Activated CD8-positive, alpha-beta memory T cell treated with anti-CD3 and anti-CD28 coated beads, Interleukin-2, amount 50 U/mL, for 24 hours (primary cell): ENCODE measurements at regions not wholly inside any gene's neighbourhood (a gene's known extent, or its start where the extent isn't known, plus 50 kb on each side); places are given as distances from the start of the nearest gene placed in this dataset.
A peak's percentile ranks its signal among the peaks of the same experiment; 100 is the strongest.
"Not testable (repeated sequence)": the region's sequence is repeated elsewhere in the genome, so short reads cannot be mapped to it uniquely, and the experiment has no call there.

Experiments used
- DNase-seq: peaks from one replicate; pipeline ENCODE4 v3.0.0-alpha.2; 2020; ENCODE audit errors: extremely low read depth

- no peak for DNase-seq
Observed at GRCh38 chr6:6479785-6480184, 108.7 kb upstream of the LY86 start.

DNA sequence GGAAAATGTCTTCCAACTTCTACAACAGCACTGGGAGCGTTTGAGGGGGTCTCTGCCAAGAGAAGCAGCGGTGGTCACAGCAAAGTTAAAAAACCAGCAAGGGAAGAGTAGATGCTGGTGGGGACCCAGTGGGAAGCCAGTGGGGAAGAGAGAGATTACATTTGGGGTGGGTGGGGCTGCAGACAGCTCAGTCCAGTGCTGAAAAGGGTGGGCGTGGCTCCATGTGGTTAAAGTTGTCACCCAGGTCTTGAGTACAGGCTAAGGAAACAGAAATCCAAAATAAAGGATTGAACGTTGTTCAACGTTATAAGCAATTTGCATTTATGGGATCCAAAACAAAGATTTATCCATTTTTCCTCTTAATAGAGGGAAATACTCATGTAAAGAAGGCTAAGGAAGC, 106.3 kb upstream of the LY86 start:
- no peak for DNase-seq

GRCh38 chr6:6483168-6483567, 105.4 kb upstream of the LY86 start:
- no peak for DNase-seq

- no peak for DNase-seq
Observed at GRCh38 chr6:6483733-6484132, 104.8 kb upstream of the LY86 start.

DNA sequence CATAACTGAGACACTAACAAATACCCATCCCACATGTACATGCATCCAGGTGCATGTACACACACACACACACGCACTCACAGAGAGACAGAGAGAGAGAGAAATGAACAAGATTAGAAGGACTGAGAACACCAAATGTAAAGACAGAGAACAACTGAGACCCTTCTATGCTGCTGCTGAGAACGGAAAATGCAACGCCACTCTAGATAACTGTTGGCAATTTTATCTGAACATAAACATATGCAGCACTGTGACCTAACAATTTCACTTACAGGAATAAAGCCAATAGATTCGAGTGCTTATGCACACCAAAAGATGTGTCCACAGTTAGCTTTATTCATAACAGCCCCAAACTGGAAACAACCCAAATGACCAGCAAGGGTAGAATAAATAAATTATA, 103.8 kb upstream of the LY86 start:
- no peak for DNase-seq

DNA sequence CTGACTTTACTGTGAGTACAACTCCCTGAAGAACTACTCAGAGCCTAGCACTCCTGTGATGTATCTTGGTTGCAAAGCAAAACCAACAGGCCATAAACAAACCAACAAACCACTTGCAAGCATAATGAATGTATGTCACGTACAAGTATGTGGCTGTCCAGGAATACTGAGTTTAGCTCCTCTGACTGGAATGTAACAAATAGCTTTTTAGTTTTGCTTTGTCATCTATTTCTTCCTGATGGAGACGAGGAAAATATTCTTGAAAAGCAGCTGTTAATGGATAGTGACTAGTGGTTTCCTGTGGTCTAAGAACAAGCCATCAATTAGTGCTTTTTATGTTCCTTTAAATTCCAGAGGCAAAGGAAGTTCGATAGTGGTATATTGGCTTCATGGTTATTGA, 101.9 kb upstream of the LY86 start:
- no peak for DNase-seq

GRCh38 chr6:6491761-6492160, 96.8 kb upstream of the LY86 start:
- DNase-seq: no peak

GRCh38 chr6:6492675-6493074, 95.8 kb upstream of the LY86 start:
- DNase-seq: no peak

DNA sequence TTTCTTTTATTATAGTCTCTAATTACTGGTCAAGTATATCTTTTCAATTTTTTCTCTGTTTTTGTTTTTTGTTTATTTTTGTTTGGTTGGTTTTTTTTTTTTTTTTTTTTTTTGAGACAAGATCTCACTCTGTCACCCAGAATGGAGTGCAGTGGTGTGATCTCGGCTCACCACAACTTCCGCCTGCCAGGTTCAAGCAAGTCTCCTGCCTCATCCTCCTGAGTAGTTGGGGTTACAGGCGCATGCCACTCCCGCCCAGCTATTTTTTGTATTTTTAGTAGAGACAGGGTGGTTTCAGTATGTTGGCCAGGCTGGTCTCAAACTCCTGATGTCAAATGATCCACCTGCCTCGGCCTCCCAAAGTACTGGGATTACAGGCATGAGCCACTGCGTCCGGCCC, 94.4 kb upstream of the LY86 start:
- DNase-seq: not testable (repeated sequence)

DNA sequence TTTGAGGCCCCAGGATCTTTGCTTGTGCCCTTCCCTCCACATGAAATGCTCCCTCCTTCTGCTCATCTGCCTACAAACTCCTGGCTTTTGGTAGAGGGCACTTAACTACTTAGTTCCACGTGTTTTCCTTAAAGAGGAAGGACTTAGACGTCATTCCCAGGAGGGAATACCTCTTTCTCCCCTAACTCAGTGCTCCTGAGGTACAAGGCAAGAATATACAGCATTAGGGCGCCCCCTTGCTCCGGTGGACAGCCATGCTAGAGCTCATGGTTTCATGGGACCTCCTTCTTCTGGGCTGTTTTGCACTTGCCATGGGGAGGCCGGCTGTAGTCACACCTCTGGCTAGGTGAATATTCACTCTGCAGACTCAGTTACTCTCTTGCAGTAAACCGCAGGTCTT, 93.8 kb upstream of the LY86 start:
- DNase-seq: no peak

DNA sequence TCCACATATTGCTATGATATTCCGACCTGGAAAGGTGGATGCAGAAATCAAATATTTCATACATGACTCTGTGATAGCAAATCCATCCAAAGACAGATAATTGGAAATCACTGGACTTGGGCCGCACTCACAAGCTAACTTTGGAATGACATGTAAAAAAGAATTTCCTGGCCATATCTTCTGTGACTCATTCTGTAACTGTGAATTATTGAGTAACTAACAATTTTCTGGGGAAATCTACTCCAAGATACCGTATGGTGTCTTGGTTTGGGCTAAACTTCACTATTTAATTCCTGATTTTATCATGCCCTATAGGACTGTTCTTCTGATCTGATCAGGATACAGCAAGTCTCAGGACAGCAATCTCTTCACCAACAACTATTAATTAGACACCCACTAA, 92.7 kb upstream of the LY86 start:
- no peak for DNase-seq

DNA sequence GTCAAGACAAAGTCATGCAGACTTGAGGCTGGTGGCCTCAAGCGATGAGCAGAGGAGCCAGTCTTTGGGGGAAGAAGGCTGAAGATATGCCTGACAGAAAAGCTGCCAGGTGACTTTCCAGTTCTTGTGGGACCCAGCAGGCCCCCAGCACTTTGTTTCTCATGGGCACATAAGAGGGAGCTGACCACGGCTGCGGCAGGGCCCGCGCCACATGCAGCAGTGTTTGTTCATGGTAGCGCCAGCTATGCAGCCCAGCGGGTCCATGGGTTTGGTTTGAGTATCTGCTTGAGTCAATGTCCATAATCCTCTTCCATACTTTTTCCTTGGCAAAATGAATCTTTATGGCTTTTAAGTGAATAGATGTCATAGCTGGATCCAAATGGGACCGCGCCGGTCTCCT, 91.0 kb upstream of the LY86 start:
- no peak for DNase-seq

- no peak for DNase-seq
Observed at GRCh38 chr6:6497976-6498375, 90.5 kb upstream of the LY86 start.

- DNase-seq: no peak
Observed at GRCh38 chr6:6503191-6503590, 85.3 kb upstream of the LY86 start.

DNA sequence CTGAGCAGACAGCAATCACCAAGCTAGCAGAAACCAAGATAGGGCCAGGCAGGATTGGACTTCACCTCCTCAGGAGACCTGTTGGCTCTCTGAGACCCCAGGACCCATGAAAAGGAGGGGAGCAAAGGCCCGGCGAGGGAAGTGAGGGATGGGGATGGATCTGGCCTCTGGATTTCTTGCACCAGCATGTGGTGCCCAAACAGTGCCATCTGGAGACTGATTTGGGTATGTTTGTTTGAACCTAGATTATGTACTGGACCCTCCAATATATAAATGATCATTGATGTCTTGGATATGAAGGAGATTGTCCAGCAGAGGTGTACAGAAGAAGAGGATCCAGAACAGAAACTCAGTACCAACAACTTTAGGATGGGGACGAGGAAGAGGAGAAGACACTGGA, 83.4 kb upstream of the LY86 start:
- DNase-seq: no peak

- no peak for DNase-seq
Observed at GRCh38 chr6:6508643-6509042, 79.9 kb upstream of the LY86 start.

GRCh38 chr6:6509284-6509683, 79.2 kb upstream of the LY86 start:
- no peak for DNase-seq

GRCh38 chr6:6512711-6513110, 75.8 kb upstream of the LY86 start:
- DNase-seq: no peak

GRCh38 chr6:6515691-6516607, 72.6 kb upstream of the LY86 start:
- DNase-seq: peak; percentile 35

DNA sequence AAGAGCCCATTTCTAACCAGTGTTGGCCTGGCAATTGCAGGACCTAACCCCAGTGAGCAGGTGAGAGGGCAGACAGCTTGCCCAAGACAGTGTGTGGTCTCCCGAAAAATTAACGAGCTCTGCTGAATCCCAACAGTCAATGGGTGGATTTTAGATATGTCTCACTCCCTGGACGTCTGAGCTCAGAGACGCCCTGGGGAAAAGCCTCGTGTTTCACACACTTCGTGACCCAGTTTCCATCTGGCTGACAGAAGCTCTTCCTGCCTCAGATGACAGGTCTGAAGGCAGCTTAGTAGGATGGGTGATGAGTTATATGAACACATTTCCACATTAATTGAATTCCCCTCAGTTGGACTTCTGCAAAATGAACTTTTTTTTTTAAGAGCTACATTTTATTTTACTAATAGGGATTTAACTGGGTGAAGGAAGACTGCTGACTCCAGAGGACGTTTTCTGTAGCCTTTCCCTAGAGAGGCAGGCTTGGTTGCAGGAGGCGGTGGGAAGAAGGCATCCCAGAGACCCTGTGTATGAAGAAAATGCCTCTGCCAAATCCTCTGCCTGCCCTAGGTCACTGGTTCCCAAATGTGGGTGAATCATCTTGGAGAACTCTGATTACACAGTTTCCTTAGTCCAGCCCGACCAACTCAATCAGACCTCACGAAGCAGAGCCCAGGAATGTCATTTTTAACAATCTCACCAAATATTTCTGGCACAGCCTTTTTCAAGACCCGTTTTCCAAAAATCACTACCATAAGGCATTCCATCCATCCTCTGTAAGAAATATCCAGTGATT, 71.7 kb upstream of the LY86 start:
- no peak for DNase-seq

- no peak for DNase-seq
Observed at GRCh38 chr6:6518631-6519427, 69.7 kb upstream of the LY86 start.

GRCh38 chr6:6521961-6522482, 66.5 kb upstream of the LY86 start:
- no peak for DNase-seq
